GM21390 (cell line): ENCODE measurements at regions not wholly inside any gene's neighbourhood (a gene's known extent, or its start where the extent isn't known, plus 50 kb on each side); places are given as distances from the start of the nearest gene placed in this dataset.
A peak's percentile ranks its signal among the peaks of the same experiment; 100 is the strongest.

ENCODE experiments used
- ATAC-seq: cut with Tn5 transposase; IDR thresholded peaks from one replicate; pipeline ENCODE4 v1.9.1; 2021; ENCODE audit not compliant: unreplicated experiment

DNA sequence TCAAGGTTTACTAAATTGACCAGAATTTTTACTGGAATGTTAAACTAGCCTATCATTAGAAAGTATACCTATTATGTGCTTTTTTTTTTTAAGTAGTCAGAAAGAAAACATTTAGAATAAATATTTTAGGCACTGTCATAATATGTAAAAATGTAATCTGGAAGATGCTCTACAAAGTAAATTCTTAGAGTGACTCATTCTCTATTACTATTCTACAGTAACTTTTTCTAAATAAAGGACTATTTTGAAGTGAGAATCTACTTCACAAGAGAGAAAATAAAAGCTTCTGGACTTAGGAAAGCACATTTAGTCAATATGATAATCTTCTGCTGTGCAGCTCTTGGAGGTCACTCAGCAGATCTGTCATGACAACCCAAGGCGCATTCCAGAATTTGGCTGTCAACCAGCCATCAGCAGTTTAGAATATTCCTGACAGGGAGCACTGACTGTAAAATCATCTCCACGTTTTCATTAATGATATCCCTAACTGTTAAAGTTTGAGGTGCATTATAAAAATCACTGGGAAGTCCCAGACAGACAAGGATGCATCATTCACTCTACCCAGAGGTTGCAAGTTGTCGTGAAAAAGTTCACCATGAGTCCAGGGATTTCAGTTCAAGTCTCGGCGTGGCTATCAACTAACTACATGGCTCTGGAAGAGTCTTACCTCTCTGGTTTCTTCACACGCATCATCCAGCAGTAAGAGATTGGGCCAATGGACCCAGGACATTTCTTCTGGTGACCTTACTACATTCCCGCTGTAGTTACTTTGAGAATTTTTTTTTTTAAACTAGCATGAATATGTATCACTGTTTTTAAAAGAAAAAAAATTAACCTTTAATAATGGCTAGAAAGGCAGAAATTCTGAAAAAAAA lies 374.9 kb downstream of the GJA1 start:
- ATAC-seq = no peak

DNA sequence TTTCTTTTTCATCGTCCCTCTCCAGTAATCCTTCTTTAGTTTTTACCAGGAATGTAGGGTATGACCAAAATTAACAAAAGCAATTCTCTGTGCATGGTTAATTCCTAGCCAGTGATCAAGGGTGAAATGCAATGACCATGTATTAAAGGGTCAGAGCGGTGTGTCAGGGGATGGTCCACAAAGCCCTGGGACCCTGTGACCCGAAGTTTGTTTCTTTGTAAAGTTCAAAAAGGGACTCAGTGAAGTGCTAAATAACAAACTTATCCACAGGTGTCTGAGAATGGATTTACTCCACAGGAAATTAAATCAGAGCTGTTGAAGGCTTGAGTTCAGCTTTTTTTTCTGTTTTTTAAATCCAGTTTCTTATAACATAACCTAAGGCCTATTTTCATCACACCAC lies 375.7 kb downstream of the GJA1 start:
- ATAC-seq = no peak

DNA sequence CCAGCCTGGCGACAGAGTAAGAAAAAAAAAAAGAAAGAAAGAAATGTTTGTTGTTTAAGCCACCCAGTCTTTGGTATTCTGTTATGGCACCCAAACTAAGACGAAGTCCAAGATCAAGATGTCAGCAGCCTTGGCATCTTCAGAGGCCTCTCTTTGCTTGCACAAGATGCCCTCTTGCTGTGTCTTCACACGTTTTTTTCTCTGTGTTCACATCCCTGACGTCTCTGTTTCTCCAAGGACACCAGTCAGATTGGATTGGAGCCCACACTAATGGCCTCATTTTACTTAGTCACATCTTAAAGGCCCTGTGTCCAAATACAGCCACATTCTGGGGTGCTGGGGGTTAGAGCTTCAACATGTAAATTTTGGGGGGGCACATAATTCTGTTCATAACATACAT lies 380.9 kb downstream of the GJA1 start:
- no peak for ATAC-seq

DNA sequence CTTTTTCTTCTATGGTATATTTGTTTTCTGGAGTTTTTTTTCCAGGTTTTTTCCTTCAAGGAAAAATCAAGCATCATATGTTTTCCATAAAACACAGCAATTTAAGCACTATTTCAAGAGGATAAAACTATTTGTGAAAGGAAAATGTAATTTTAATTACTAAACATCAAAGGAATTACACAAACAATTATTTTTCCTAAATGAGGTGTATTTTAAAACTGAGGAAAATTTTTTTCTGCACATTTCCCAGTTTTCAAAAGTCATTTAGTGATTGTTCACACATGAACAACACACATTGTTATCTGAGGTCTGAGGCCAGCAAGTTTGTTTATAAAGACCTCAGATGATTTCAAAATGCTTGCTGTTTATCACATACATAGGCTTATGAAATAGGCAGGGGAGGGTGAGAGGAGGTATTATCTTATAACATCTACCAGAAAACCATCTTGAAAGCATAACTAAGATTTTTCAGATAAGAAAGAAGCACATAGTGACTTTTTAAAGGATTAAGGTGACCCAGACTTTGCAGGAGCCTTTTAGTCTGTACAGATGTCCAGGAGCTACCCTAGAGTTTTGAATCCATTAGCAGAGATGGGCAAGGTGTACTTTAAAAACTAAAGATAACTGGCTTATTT lies 381.6 kb downstream of the GJA1 start:
- no peak for ATAC-seq

DNA sequence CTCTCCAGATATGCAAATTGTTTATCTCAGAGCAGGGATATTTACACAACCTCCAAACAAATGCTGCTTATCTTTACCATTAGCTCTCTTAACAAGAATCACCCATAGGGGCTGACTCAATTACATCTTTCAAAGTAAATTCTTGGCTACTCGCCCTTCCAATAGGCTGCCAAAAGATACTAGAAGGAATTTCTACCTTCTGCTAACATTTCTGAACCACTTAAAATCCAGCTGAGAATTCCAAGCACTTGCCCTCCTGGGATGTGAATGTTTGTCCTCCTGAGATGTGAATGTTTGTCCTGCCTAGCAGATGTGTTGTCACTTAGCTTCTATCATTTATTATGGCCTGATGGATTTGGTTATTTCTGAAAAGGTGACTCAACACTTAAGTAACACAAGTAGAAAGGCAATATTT lies 388.0 kb downstream of the GJA1 start:
- no peak for ATAC-seq

DNA sequence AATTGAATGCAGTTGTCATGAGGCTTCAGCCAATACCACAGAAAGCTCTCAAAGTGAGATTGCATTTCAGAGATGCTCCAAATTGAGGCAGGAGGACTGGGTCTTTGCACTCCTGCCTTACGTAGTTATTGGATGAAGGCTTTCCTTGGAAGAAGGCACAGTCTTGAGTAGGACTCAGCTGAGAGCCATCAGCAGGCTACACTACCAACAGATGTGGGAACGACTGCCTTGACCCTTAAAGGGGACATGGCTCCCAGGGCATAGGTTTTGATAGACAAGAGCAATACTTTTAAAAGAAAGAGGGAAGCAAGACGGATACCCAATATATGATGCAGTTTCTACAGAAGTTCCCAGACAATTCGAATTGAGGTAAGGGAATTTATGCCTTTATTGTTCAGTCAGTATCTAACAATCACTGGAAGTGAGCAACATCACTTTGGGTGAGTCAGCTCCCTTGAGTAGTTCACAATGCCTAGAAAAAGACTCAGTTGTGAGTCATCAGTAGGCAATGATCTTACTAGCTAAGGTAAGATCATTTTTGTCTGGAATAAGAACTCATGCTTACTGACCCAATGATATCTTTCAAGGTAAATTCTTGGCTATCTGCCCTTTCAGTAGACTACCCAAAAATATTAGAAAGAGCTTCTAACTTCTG lies 390.8 kb downstream of the GJA1 start:
- no peak for ATAC-seq

DNA sequence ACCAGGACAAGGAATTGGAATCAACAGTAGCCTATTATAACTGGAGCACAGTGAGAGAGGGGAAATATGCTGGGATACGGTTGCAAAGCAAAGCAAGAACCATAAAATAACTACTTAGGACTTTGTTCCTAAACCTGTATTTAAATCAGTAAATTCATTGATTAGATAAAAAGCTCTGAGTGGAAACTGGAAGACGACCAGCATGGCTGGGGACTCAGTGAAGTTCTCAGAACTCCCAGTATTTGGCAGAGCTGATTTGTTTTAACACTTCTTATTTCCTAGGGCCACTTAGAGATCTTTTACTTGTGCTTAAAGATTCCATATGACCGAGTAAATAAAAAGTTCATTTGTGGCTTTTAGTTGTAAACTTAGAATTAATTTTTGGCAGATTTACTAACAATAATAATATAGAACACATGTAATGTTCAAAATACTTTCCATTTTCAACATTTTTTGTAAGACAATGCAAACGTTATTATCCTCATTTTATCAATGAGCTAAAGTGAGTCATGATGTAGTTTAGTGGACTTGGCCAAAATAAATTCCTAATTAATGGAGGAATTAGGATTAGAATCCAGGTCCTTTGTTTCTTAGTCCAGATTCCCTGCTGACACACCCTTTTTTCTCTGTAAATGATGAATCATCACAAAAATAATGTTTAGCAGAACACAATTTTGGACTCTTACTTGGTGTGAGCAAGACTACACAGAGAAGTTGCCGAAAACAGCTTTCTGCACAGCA lies 392.9 kb downstream of the GJA1 start:
- ATAC-seq = no peak

DNA sequence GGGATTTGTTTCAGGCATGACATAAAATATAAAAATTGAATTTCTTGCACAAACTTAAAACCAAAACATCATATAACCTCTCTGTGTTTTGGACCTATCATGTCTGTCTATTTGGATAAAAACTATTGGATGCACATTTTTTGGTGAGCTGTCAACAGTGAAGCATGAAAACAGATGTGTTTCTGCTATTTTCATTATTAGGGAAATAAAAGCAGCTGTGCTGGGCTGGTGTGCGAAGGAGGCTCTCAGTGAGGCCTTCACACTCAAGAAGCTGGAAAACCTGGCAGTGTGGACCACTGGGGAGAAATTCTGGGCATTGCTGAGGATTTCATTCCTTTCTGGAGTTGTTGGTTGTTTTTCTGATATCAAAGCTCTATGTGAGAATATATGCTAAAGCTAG lies 395.3 kb downstream of the GJA1 start:
- no peak for ATAC-seq

DNA sequence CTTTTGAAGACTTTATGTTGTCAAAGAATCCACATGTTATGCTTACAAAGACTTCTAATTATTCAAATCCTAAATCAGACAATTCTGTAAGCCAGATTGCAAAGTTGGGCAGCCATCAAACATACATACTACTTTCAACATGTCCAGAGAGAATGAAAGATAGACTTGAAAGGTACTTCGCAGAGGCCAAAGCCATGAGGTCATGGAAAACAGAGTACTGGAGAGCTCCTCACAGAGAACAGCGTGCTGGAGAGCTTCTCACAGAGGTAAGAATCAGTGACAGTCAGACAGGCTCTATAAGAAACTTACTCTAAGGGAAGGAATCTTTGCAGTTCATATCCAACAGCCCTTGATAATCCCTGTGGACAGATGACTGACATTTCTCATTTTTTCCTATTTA lies 400.2 kb downstream of the GJA1 start:
- ATAC-seq = no peak

DNA sequence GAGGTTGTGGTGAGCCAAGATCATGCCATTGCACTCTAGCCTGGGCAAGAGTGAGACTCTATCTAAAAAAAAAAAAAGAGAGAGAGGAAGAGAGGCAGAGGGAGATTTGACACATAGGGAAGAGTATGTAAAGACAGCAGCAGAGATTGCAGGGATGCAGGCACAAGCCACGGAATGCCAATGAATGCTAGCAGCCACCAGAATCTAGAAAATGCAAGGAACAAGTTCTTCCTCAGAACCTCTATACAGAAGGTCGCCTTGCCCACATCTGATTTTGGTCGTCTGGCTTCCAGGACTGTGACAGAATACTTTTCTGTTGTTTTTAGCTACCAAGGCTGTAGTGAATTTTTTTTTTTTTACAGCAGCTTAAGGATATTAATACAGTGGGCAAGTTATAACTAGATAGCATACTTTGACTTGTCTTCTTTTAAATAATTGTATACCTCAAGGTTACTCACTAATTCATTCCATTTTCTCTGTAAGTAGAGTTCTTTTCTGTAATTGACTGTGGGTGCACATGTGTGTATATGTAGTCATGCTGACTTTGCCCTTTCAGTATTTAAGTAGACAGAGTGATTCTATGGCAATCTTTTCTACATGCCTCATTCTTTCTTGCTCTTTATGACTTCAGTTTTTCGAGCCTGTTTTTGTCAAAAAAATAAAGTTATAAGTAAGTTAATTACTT lies 402.2 kb downstream of the GJA1 start:
- no peak for ATAC-seq

DNA sequence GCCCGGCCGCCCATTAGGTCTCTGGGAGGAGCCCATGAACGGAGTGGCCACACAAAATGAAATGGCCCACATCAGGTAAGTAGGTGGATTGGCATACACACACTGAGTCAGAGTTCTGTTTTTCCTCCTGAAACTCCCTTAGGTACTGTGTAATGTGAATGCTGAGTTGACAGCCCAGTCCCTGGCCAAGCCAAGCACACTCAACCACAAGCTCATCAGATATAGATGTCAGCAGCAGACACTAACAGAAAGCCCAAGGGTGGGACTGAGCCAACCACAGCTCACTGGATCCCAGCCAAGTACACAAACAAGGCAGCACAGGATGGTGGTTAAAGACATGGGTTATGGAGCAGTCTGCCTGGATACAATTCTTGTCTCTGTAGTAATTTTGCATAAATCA lies 403.4 kb downstream of the GJA1 start:
- no peak for ATAC-seq

DNA sequence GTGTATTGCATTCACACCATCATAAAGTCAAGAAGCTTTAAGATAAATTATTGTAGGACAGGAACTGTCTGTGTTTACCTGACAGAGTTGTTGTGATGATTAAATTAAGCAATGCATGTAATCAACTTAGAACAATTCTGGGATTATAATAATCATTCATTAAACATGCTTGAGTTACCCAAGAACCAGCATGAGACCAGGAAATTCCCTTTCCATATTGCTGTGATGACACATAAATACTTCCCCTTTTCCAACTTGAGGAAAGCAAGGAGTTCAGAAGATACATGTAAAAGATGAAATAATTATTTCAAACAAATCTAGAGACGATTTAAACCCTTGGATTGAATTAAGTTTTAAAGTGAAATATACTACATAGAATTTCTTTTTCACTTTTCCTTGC lies 404.4 kb downstream of the GJA1 start:
- no peak for ATAC-seq

DNA sequence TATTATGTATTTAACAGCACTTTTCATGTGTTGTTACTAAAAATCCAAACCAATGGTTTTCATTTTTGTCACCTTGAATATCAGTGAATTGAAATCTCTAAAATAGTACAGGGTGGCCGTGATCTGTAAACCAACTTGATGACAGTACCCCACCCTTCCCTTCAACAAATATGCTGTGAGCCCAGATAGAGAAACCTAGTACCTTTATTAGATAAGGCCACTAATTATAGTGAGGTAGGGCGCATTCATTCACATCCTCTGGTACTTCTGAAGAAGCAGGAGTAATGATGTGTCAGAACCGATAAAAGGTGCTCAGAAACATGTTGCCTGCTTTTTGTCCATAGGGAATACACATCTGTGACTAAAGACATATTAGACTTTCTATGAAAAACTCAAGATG lies 409.5 kb downstream of the GJA1 start:
- no peak for ATAC-seq

DNA sequence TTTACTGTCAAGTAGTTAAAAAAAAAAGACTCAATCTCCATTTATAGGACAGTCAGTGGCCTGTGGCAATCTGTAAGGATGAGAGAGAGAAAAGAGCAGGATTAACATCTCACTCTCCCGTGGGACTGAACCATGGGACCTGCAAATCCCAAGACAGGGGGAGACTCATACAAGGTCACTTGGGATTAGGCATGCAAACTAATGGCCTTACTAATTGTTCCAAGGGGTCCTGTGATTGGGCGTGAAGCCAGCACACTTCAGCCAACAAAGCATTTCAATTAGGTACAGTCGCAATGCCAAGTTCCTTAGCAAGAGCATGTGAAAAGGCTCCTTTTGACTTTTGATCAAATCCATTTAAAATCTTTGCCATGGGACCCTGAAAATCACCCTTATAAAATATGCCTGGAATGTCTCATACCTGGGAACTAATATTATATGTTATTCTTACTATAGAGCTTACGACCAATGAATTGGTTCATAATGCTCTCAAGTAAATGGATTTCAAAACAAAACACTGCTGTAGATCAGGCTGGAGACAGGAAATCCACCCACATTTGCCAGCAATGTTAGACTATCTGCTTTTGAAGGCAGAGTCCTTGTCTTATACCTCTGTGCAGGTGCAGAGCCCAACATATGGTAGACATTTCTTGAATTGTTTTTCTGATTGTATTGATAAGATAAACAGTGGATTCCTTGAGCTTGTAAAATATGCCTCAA lies 412.5 kb downstream of the GJA1 start:
- no peak for ATAC-seq

DNA sequence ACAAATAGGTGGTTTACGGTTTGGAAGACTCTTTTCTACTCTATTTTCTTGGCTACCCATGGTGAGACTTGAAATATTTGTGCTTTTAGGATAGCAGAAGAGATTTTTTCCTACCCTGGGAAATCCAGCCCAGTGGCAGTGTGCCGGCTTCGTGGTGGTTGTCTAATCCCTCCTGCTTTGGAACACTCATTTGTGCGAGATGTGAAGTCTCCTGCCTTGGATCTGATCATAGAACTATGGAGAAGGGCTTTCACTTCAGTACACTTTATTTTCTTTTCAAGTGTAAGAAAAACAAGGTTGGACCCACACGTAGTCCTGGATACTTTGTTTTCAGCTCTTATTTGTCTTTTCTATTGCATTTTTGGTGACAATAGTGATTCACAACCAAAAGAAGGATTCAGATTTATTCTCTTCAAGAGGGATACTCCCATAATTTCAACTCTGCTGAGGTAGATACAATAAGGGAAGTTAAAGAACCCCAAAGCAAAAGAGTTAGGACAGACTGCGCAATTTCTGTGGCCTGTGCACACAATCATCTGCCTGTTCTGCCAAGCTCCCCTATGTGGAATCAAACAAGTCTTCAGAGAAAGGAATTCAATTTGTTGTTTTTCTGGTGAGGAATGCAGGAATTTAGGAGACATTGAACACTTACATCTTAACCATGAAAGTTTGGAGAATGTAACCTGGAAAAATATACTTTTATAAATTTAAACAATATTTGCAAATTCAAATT lies 413.2 kb downstream of the GJA1 start:
- ATAC-seq = no peak

DNA sequence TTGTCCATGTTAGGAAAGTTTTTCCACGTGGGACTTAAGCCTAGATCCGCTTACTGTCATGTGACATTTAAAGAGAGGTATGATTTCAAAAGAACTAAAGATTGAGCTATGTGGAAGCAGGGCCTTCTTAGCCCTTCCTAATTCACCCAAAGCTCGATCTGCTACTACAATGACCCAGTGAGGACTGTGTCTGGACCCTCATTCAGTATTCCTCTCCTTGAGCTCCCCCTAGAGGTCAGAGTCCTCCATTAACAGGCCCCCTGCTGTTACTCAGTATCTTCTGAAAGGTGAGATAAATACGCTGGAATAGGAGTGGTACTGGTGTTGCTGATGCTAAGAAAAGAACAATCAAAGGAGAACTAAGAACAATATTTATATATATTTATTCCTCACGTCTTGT lies 414.0 kb downstream of the GJA1 start:
- peak; percentile 94 for ATAC-seq

DNA sequence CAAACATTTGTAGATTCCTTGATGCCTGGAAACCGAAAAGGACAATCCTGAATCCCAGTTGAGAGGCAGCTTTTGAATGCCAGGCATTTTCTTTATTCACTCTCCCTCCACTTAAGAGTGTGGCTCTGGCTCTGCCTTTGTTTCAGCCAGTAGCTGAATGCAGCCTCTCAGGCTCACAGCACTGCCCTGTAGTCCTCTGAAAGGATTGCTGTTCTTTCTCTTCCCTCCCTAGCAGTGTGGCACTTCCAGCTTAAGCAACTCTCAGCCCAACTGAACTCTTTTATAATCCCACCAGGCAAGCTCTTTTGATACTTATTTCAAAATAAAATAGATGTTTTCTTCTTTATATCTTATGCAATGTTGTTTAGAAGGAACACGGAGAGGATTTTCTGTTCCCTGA lies 415.6 kb downstream of the GJA1 start:
- ATAC-seq = no peak

DNA sequence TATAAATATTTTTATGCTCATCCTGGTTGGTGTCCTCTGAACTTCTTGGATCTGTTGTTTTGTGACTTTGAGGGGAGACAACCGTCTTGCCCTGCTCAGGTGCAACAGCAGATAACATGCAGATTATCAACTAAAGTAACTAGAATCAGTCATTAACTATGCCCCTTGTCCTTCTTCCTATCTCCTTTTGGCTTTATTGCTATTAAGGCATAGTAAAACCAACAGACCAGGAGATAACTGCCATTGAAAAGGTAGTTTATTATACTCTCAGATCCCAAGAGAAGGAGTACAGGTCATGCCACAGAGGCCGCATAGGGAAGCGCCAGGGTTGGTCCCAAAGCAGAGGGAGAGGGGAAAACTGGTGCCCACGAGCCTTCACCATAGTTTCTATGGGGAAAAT lies 418.2 kb downstream of the GJA1 start:
- no peak for ATAC-seq

DNA sequence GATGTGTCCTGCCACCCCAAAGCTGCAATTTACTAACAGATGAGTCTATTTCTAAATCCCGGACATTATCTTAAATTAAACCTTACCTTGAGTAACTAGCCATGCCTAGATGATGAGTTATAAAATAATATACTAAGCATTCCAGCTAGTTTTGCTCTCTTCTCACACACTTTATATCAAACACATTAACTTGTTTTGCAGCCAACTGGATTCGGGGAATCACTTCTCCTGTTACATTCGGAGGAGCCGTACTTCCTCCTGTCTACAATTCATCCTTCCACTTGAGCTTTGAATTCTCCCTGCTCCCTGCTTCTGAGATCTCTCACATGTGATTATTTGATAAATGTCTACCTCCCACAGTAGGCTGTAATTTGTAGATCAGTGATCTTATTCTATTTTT lies 420.1 kb downstream of the GJA1 start:
- ATAC-seq = no peak

DNA sequence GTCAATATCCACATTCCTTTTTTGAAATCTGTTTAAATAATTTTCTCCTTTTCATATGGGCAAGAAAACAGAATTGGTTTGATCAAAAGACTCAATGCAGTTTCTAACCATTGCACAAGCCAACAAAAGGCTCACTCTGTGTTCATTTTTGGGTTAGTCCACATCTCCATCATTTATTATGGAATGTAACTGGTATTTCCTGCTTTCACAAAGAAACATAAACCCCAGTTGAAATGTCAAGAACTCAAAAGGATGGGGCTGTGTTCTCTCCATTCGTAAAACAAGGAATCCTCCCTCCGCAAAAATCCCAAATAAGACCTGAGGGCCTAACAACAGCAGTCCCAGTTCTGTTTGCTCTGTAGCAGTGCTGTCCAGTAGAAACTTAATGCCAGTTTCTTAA lies 420.9 kb downstream of the GJA1 start:
- no peak for ATAC-seq
